ENCODE measurements at regions not wholly inside any gene's neighbourhood (a gene's known extent, or its start where the extent isn't known, plus 50 kb on each side); places are given as distances from the start of the nearest gene placed in this dataset.
"Not testable (repeated sequence)": the region's sequence is repeated elsewhere in the genome, so short reads cannot be mapped to it uniquely, and the experiment has no call there.

DNA sequence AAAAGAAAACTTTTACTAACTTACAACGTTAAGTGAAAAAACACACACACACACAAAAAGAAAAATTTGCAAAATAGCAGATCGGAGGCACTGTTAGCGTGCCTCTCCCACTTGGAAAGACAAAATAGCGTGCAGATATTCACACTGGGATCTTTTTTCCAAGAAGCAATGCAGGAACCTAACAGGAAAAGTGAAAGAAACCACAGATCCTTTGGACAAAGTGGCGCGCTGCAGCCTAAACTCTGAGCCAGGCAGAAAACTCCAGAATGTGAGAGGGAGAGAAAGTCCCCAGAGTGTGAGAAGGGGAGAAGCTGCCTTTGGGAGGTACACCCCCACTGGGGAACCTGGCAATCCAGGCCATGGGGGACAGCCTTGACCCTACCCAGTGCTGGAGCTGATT, 70.7 kb upstream of the SERPINE2 start:
- Mint-ChIP-seq H3K36me3 (no peaks in the 10 kb centered on the region), H3K9me3 (no peaks in the 10 kb centered on the region), H3K4me1 (no peaks in the 10 kb centered on the region), H3K27ac (no peak overlapping the region), H3K27me3 (no peaks in the 10 kb centered on the region), H3K4me3 (no peak overlapping the region)
- POLR2A ChIA-PET: no interaction called here
- DNase-seq: no peak
- no peak for ATAC-seq (ENCODE audit: low read depth)

- H3K4me1 Mint-ChIP-seq: no peaks in the 10 kb centered on the region
- no peaks in the 10 kb centered on the region for H3K27me3 Mint-ChIP-seq
- ATAC-seq (ENCODE audit: low read depth) (no peak), DNase-seq (no peak)
- no peak overlapping the region for H3K4me3 Mint-ChIP-seq
- no peaks in the 10 kb centered on the region for H3K36me3 Mint-ChIP-seq
- no peaks in the 10 kb centered on the region for H3K9me3 Mint-ChIP-seq
- H3K27ac Mint-ChIP-seq: no peak overlapping the region
- POLR2A ChIA-PET: no interaction called here
Measured at GRCh38 chr2:224106794-224107193, 67.7 kb upstream of the SERPINE2 start.

GRCh38 chr2:224104668-224105386, 65.7 kb upstream of the SERPINE2 start:
- Mint-ChIP-seq H3K4me1 (no peaks in the 10 kb centered on the region), H3K27me3 (no peaks in the 10 kb centered on the region), H3K27ac (no peak overlapping the region), H3K36me3 (no peaks in the 10 kb centered on the region), H3K9me3 (no peaks in the 10 kb centered on the region), H3K4me3 (no peak overlapping the region)
- ATAC-seq (ENCODE audit: low read depth) (no peak), DNase-seq (no peak)
- POLR2A ChIA-PET: no interaction called here

- Mint-ChIP-seq H3K4me1 (no peaks in the 10 kb centered on the region), H3K9me3 (no peaks in the 10 kb centered on the region), H3K27me3 (no peaks in the 10 kb centered on the region), H3K36me3 (no peaks in the 10 kb centered on the region), H3K4me3 (no peak overlapping the region), H3K27ac (no peak overlapping the region)
- no peak for ATAC-seq (ENCODE audit: low read depth)
- POLR2A ChIA-PET: no interaction called here
- no peak for DNase-seq
Measured at GRCh38 chr2:224103651-224104050, 64.6 kb upstream of the SERPINE2 start.

- no peak overlapping the region for H3K27ac Mint-ChIP-seq
- no peaks in the 10 kb centered on the region for H3K4me1 Mint-ChIP-seq
- H3K36me3 Mint-ChIP-seq: no peaks in the 10 kb centered on the region
- H3K27me3 Mint-ChIP-seq: no peaks in the 10 kb centered on the region
- ATAC-seq (ENCODE audit: low read depth) (no peak), DNase-seq (no peak)
- H3K4me3 Mint-ChIP-seq: no peak overlapping the region
- POLR2A ChIA-PET: no interaction called here
- no peaks in the 10 kb centered on the region for H3K9me3 Mint-ChIP-seq
Measured at GRCh38 chr2:224102991-224103390, 63.9 kb upstream of the SERPINE2 start.

DNA sequence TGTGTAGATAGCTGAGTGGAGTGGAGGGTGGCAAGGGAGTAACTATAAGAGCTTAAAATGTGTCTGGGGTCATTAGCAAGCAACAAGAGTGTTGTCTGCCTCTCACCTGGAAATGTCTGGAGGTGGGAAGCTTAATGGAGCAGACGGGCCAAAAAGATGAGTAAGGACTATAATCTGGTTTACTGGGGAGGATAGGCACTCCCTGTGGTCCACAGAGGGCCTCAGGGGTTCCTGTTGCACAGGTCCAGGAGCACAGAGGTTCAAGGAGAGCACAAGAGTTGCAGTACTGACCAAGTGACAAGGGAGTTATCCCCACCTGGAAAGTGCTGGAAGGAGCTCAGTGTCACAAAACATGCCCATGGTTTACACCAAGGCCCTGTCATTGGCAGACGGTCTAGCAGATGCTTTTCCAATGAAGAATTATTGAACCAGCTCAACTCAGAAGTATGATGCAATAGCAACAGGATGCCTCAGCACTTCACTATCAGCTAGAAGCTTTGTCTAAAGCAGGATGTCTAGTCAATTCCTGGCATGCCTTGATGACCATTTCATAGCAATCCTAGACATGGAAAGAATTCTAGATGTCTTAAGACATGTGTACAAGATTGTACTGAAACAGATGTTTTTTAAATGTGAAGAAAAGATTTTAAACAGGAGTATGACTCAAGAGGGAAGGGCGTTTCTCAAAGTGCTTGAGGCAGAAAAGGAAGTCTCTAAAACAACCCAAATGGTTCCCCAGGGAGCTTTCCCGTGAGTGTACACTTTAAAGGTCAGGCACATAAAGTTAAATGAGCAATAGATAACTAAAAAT, 62.9 kb upstream of the SERPINE2 start:
- Mint-ChIP-seq H3K27me3 (no peaks in the 10 kb centered on the region), H3K4me1 (no peaks in the 10 kb centered on the region), H3K4me3 (no peak overlapping the region), H3K27ac (no peak overlapping the region), H3K36me3 (no peaks in the 10 kb centered on the region), H3K9me3 (no peaks in the 10 kb centered on the region)
- no peak for ATAC-seq (ENCODE audit: low read depth)
- no peak for DNase-seq
- POLR2A ChIA-PET: no interaction called here

DNA sequence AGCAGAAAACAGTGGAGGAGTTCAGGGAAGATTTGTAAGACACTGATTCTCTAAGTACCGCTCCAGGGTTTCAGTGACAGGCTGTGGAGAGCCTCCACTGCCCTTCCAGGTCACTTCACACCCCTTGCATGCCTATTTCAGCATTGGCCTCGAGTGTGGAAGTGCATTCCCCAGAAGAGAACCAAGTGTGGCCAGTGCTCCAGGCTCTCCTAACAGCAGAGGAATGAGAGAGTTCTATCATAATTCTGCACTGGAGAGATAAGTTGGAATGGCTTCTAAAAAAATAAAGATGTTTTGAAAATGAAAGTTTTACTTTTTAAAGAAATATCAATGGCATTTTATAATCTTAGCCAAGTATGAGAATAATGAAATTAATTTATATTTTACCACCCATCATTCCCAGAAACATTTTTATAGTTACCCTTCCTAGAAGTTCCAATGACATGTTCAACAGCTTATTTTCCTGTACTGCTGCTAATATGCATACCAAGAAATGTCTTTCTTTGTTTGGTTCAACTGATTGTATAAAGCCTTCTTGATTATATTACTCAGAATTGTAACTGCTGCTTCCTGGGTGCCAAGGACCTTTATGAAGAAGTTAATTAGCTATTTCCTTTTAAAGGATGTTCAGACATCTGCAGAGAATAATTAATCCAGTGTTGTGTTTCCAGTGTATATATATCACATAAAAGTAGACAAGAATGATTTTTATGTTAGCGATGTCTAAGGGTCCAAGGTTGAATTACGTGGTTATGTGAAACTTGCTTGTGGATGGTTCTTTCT, 61.0 kb upstream of the SERPINE2 start:
- Mint-ChIP-seq H3K4me3 (no peak overlapping the region), H3K9me3 (no peaks in the 10 kb centered on the region), H3K4me1 (no peaks in the 10 kb centered on the region), H3K36me3 (no peaks in the 10 kb centered on the region), H3K27ac (no peak overlapping the region), H3K27me3 (peaks cover 5% of the 10 kb centered on the region)
- ATAC-seq (ENCODE audit: low read depth): no peak
- POLR2A ChIA-PET: no interaction called here
- DNase-seq: no peak

DNA sequence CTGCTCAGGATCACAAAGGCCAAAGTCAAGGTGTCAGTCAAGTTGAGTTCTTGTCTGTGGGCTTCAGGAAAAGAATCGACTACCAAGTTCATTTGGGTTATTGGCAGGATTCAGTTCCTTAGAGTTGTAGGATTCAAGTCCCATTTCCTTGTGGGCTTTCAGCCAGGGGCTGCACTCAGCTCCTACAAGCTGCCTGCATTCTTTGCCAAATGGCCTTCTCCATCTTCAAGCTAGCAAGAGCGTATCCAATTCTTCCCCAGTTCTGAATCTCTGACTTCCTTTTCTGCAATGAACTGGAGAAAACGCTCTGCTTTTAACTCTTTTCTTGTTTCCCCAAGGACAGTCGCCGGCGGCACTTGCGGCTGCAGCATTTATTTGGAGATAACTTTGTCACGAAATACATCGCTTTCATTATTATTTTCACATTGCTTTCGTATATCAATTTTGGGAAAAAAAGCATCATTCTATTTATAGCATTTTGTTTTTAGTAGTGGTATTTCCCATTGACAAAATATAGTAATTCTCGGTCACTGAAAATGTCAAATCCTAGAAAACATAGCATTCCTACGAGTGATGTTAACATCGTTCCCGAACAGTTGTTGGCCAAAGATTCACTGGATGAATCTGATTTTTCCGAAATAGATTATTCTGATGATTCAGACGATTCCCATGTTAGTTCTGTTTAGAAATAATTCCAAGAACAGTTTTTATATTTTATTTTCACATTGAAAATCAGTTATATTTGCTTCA, 59.6 kb upstream of the SERPINE2 start:
- POLR2A ChIA-PET: no interaction called here
- Mint-ChIP-seq H3K27me3 (peaks cover 11% of the 10 kb centered on the region), H3K4me1 (no peaks in the 10 kb centered on the region), H3K4me3 (no peak overlapping the region), H3K9me3 (no peaks in the 10 kb centered on the region), H3K36me3 (no peaks in the 10 kb centered on the region), H3K27ac (no peak overlapping the region)
- ATAC-seq (ENCODE audit: low read depth): no peak
- DNase-seq: no peak

DNA sequence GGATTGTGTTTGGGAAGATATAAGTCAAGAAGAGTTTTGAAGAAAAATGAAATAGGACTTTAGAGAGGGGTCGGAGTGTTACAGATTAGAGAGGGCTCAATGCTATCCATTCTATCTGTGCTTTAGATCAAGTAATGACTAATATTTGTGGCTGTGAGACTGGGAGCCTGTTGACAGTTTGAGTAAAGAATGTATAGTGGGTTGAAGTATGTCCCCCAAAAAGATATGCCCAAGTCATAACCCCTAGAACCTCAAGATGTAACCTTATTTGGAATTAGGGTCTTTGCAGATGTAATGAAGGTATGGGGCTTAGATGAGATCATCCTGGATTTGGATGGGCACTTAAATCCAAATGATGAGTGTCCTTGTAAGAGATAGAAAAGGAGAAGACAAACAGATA, 55.3 kb upstream of the SERPINE2 start:
- ATAC-seq (ENCODE audit: low read depth) (no peak), DNase-seq (no peak)
- H3K4me1 Mint-ChIP-seq: no peaks in the 10 kb centered on the region
- POLR2A ChIA-PET: no interaction called here
- H3K4me3 Mint-ChIP-seq: no peak overlapping the region
- no peaks in the 10 kb centered on the region for H3K36me3 Mint-ChIP-seq
- H3K27me3 Mint-ChIP-seq: peaks cover 19% of the 10 kb centered on the region
- no peaks in the 10 kb centered on the region for H3K9me3 Mint-ChIP-seq
- no peak overlapping the region for H3K27ac Mint-ChIP-seq

GRCh38 chr2:224091671-224092070, 52.6 kb upstream of the SERPINE2 start:
- H3K27me3 Mint-ChIP-seq: peaks cover 19% of the 10 kb centered on the region
- H3K9me3 Mint-ChIP-seq; H3K4me1 Mint-ChIP-seq; H3K36me3 Mint-ChIP-seq; POLR2A ChIA-PET; DNase-seq; H3K27ac Mint-ChIP-seq; ATAC-seq (ENCODE audit: low read depth); H3K4me3 Mint-ChIP-seq: not testable (repeated sequence)

GRCh38 chr2:224089606-224090005, 50.5 kb upstream of the SERPINE2 start:
- not testable (repeated sequence) for H3K27ac Mint-ChIP-seq, H3K36me3 Mint-ChIP-seq
- peaks cover 14% of the 10 kb centered on the region for H3K27me3 Mint-ChIP-seq

More at GRCh38 chr2:224089606-224090005, 50.5 kb upstream of the SERPINE2 start:
- H3K4me1 Mint-ChIP-seq; POLR2A ChIA-PET; H3K4me3 Mint-ChIP-seq; ATAC-seq (ENCODE audit: low read depth); H3K9me3 Mint-ChIP-seq; DNase-seq: not testable (repeated sequence)

Measured in activated naive CD8-positive, alpha-beta T cell treated with anti-CD3 and anti-CD28 coated beads, Interleukin-2, amount 10 ng/mL, durations not matched to agents 7 days and 5 days (primary cell).